Type B pancreatic cell (in vitro differentiated cells): ENCODE measurements at regions not wholly inside any gene's neighbourhood (a gene's known extent, or its start where the extent isn't known, plus 50 kb on each side); places are given as distances from the start of the nearest gene placed in this dataset.

Experiments used
- DNase-seq: peaks from one replicate; pipeline ENCODE4 v3.0.0; 2021; ENCODE audit warnings: mixed read lengths; ENCODE audit not compliant: unreplicated experiment; ENCODE audit errors: extremely low spot score
- H3K27ac Mint-ChIP-seq: 2 replicates; pipeline ENCODE4 v1.8.0; 2021; ENCODE audit warnings: mild to moderate bottlenecking, mixed read lengths
- H3K27me3 Mint-ChIP-seq: 2 replicates; pipeline ENCODE4 v1.8.0; 2021; ENCODE audit warnings: mixed read lengths
- H3K36me3 Mint-ChIP-seq: 2 replicates; pipeline ENCODE4 v1.8.0; 2021; ENCODE audit warnings: mixed read lengths
- H3K4me1 Mint-ChIP-seq: one replicate; pipeline ENCODE4 v1.8.0; 2021; ENCODE audit warnings: mixed read lengths; ENCODE audit not compliant: unreplicated experiment
- H3K4me3 Mint-ChIP-seq: 2 replicates; pipeline ENCODE4 v1.8.0; 2021; ENCODE audit warnings: mild to moderate bottlenecking, mixed read lengths
- H3K9me3 Mint-ChIP-seq: 2 replicates; pipeline ENCODE4 v1.8.0; 2021; ENCODE audit warnings: mixed read lengths
- TF ChIP-seq, protein P1 (sequence below): fragments of 200-600 bp; sonication (generic); conservative IDR thresholded peaks from 2 replicates; pipeline ENCODE4 v1.5.0; 2021; ENCODE audit warnings: antibody characterized with exemption, mild to moderate bottlenecking

- H3K4me1 Mint-ChIP-seq, result peaks cover 5% of the 10 kb centered on the region
- peaks cover 4% of the 10 kb centered on the region for H3K9me3 Mint-ChIP-seq
- H3K36me3 Mint-ChIP-seq, result no peaks in the 10 kb centered on the region
- H3K27ac Mint-ChIP-seq, result no peak overlapping the region
- no peaks in the 10 kb centered on the region for H3K27me3 Mint-ChIP-seq
- DNase-seq, result no peak
- H3K4me3 Mint-ChIP-seq, result no peak overlapping the region
- TF ChIP-seq, protein P1, sequence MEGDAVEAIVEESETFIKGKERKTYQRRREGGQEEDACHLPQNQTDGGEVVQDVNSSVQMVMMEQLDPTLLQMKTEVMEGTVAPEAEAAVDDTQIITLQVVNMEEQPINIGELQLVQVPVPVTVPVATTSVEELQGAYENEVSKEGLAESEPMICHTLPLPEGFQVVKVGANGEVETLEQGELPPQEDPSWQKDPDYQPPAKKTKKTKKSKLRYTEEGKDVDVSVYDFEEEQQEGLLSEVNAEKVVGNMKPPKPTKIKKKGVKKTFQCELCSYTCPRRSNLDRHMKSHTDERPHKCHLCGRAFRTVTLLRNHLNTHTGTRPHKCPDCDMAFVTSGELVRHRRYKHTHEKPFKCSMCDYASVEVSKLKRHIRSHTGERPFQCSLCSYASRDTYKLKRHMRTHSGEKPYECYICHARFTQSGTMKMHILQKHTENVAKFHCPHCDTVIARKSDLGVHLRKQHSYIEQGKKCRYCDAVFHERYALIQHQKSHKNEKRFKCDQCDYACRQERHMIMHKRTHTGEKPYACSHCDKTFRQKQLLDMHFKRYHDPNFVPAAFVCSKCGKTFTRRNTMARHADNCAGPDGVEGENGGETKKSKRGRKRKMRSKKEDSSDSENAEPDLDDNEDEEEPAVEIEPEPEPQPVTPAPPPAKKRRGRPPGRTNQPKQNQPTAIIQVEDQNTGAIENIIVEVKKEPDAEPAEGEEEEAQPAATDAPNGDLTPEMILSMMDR, result no peak
Observed at GRCh38 chr21:27475363-27475955, 508.6 kb upstream of the ADAMTS5 start.

DNA sequence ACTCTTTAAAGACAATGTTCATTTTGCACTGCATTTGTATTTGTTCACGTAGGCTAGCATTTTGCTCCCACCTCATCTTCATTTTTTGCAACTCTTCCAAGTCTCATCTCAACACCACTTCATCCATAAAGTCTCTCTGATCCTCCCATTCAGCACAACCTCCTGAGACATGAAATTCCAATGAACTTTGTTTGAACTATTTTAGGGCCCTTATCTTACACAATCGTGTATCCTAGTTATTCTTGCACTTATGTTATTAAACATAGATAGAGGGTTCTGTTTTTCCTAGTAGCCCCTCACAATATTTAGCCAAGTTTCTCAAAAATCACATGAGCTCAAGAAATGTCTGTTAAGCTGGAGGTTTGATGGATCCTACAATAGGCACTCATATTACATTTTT lies 500.5 kb upstream of the ADAMTS5 start:
- Mint-ChIP-seq H3K9me3 (peaks cover 15% of the 10 kb centered on the region), H3K36me3 (no peaks in the 10 kb centered on the region), H3K4me1 (peaks cover 6% of the 10 kb centered on the region), H3K27ac (no peak overlapping the region), H3K4me3 (no peak overlapping the region), H3K27me3 (no peaks in the 10 kb centered on the region)
- TF ChIP-seq, protein P1, result no peak
- no peak for DNase-seq

DNA sequence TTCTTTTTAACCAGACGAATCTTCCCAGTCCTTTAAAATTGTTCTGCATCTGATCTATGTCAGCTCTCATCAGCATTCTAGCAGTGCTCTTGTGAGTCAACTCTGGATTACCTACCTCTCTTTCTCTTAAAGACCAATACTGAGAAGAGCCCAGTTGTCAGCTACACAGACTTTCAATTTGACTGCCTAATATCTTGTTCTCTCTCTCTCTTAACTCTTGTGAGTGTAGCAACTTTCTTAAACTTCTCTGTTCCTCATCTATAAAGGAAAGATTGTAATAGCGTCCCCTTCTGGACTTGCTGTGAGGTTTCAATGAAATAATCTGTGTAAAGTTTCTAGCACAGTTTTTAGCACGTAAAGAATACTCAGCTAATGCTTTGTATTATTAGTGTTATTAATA lies 499.3 kb upstream of the ADAMTS5 start:
- Mint-ChIP-seq H3K4me3 (no peak overlapping the region), H3K9me3 (peaks cover 15% of the 10 kb centered on the region), H3K36me3 (no peaks in the 10 kb centered on the region), H3K4me1 (peaks cover 6% of the 10 kb centered on the region), H3K27ac (no peak overlapping the region), H3K27me3 (no peaks in the 10 kb centered on the region)
- DNase-seq, result no peak
- TF ChIP-seq, protein P1, result no peak

DNA sequence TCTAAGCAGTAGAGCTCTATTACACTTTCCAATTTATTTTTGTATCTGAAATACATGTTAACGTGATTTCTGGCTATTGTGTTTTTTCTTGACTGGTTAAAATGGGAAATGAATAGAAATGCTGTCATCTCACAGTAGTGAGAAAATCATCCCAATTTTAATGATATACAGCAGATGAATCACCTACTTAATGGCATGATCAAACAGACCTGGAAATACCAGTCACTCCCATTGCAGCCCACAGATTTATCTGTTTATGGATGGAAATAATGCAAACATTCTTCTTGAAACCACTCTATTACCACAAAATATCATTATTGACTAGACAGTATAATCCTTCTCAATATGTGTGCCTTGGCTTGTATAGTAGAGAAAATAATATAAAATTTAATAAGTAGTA lies 497.8 kb upstream of the ADAMTS5 start:
- Mint-ChIP-seq H3K36me3 (no peaks in the 10 kb centered on the region), H3K27me3 (no peaks in the 10 kb centered on the region), H3K4me3 (no peak overlapping the region), H3K9me3 (peaks cover 4% of the 10 kb centered on the region), H3K27ac (no peak overlapping the region), H3K4me1 (peaks cover 6% of the 10 kb centered on the region)
- TF ChIP-seq, protein P1, result no peak
- no peak for DNase-seq

GRCh38 chr21:27462726-27463125 lies 495.8 kb upstream of the ADAMTS5 start:
- Mint-ChIP-seq H3K27ac (no peak overlapping the region), H3K9me3 (peaks cover 4% of the 10 kb centered on the region), H3K4me1 (peaks cover 6% of the 10 kb centered on the region), H3K27me3 (no peaks in the 10 kb centered on the region), H3K36me3 (no peaks in the 10 kb centered on the region), H3K4me3 (no peak overlapping the region)
- TF ChIP-seq, protein P1, result no peak
- DNase-seq, result no peak

DNA sequence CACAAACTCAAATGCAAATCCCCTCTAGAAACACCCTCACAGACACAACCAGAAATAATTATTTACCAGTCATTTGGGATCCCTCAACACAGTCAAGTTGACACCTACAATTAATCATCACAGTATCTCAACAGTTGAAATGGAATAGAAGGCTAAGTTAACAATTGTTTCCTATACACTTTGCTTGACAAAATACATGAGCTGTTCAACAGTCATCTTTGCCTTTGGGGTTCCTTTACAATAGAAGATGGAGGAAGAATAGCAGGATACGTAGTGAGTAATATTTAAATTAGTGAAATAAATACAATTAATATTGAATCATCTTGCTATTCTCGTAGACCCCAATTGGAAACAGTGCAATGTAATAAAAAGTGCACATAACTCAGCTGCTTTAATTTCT lies 487.3 kb upstream of the ADAMTS5 start:
- H3K36me3 Mint-ChIP-seq, result no peaks in the 10 kb centered on the region
- no peaks in the 10 kb centered on the region for H3K27me3 Mint-ChIP-seq
- no peak for DNase-seq
- no peaks in the 10 kb centered on the region for H3K9me3 Mint-ChIP-seq
- TF ChIP-seq, protein P1, result no peak
- H3K27ac Mint-ChIP-seq, result no peak overlapping the region
- H3K4me1 Mint-ChIP-seq, result peaks cover under 1% of the 10 kb centered on the region
- no peak overlapping the region for H3K4me3 Mint-ChIP-seq
